HAP-1 (cell line): ENCODE measurements at regions not wholly inside any gene's neighbourhood (a gene's known extent, or its start where the extent isn't known, plus 50 kb on each side); places are given as distances from the start of the nearest gene placed in this dataset.

Source experiments
- DNase-seq, 2 experiments: peaks; one replicate each; pipeline ENCODE4 v3.0.0-alpha.2; 2016 to 2020; ENCODE audit warnings: low spot score in 2 of 2
- H3K27me3 ChIP-seq: fragments of 250-450 bp; sonication (Bioruptor Pico); 2 replicates; pipeline ENCODE4 v1.5.1; 2020; ENCODE audit warnings: low read depth, mild to moderate bottlenecking, moderate library complexity
- H3K36me3 ChIP-seq: fragments of 250-450 bp; sonication (Bioruptor Pico); replicated peaks from 2 replicates; pipeline ENCODE4 v1.5.1; 2020; ENCODE audit warnings: mild to moderate bottlenecking
- H3K4me1 ChIP-seq: fragments of 250-450 bp; sonication (Bioruptor Pico); 2 replicates; pipeline ENCODE4 v1.5.1; 2020; ENCODE audit warnings: mild to moderate bottlenecking
- H3K4me3 ChIP-seq: fragments of 250-450 bp; sonication (Bioruptor Pico); 2 replicates; pipeline ENCODE4 v1.5.1; 2020; ENCODE audit warnings: mild to moderate bottlenecking, moderate library complexity
- H3K9me3 ChIP-seq: fragments of 250-450 bp; sonication (Bioruptor Pico); 2 replicates; pipeline ENCODE4 v1.5.1; 2020; ENCODE audit warnings: mild to moderate bottlenecking, moderate library complexity
- in situ Hi-C: fragments of 300-500 bp; cut with MboI; formaldehyde crosslinking; loops from 3 replicates; pipeline ENCODE4 v1.14.3; 2020; ENCODE audit warnings: low sequenced_read_pairs, inconsistent platforms, mixed read lengths

GRCh38 chr1:232267837-232268598 is 361.9 kb downstream of the SIPA1L2 start:
- H3K9me3 ChIP-seq: no peaks in the 10 kb centered on the region
- DNase-seq: no peak
- in situ Hi-C loops: no loop called here

GRCh38 chr1:232267092-232267836 is 362.7 kb downstream of the SIPA1L2 start:
- no peaks in the 10 kb centered on the region for H3K27me3 ChIP-seq
- in situ Hi-C loops: no loop called here
- H3K4me1 ChIP-seq: no peaks in the 10 kb centered on the region
- no peaks in the 10 kb centered on the region for H3K36me3 ChIP-seq
- H3K4me3 ChIP-seq: no peak overlapping the region
- H3K9me3 ChIP-seq: no peaks in the 10 kb centered on the region
- no peak for DNase-seq

More at GRCh38 chr1:232267837-232268598, 361.9 kb downstream of the SIPA1L2 start:
- no peaks in the 10 kb centered on the region for H3K27me3 ChIP-seq
- no peaks in the 10 kb centered on the region for H3K4me1 ChIP-seq
- no peaks in the 10 kb centered on the region for H3K36me3 ChIP-seq
- no peak overlapping the region for H3K4me3 ChIP-seq

GRCh38 chr1:232263452-232263851 is 366.5 kb downstream of the SIPA1L2 start:
- H3K4me1 ChIP-seq: no peaks in the 10 kb centered on the region
- in situ Hi-C loops: no loop called here
- no peak overlapping the region for H3K4me3 ChIP-seq
- H3K9me3 ChIP-seq: no peaks in the 10 kb centered on the region
- no peaks in the 10 kb centered on the region for H3K27me3 ChIP-seq
- H3K36me3 ChIP-seq: no peaks in the 10 kb centered on the region
- no peak for DNase-seq

GRCh38 chr1:232262991-232263390 is 366.9 kb downstream of the SIPA1L2 start:
- Histone ChIP-seq H3K4me1 (no peaks in the 10 kb centered on the region), H3K4me3 (no peak overlapping the region), H3K27me3 (no peaks in the 10 kb centered on the region), H3K9me3 (no peaks in the 10 kb centered on the region), H3K36me3 (no peaks in the 10 kb centered on the region)
- no peak for DNase-seq
- in situ Hi-C loops: no loop called here

- Histone ChIP-seq H3K4me1 (no peaks in the 10 kb centered on the region), H3K9me3 (no peaks in the 10 kb centered on the region), H3K36me3 (no peaks in the 10 kb centered on the region), H3K4me3 (no peak overlapping the region), H3K27me3 (no peaks in the 10 kb centered on the region)
- DNase-seq: no peak
- in situ Hi-C loops: no loop called here
Measured at GRCh38 chr1:232260861-232261260, 369.1 kb downstream of the SIPA1L2 start.

- no peak overlapping the region for H3K4me3 ChIP-seq
- no peaks in the 10 kb centered on the region for H3K4me1 ChIP-seq
- no peaks in the 10 kb centered on the region for H3K36me3 ChIP-seq
- in situ Hi-C loops: no loop called here
- H3K27me3 ChIP-seq: no peaks in the 10 kb centered on the region
- DNase-seq: no peak
- no peaks in the 10 kb centered on the region for H3K9me3 ChIP-seq
Measured at GRCh38 chr1:232260045-232260444, 369.9 kb downstream of the SIPA1L2 start.

GRCh38 chr1:232259333-232259732 is 370.6 kb downstream of the SIPA1L2 start:
- Histone ChIP-seq H3K27me3 (no peaks in the 10 kb centered on the region), H3K4me1 (no peaks in the 10 kb centered on the region)
- in situ Hi-C loops: no loop called here

GRCh38 chr1:232252546-232253118 is 377.3 kb downstream of the SIPA1L2 start:
- H3K36me3 ChIP-seq: no peaks in the 10 kb centered on the region
- in situ Hi-C loops: no loop called here
- H3K27me3 ChIP-seq: no peaks in the 10 kb centered on the region
- H3K9me3 ChIP-seq: no peaks in the 10 kb centered on the region
- no peak overlapping the region for H3K4me3 ChIP-seq
- peaks cover 7% of the 10 kb centered on the region; the same call in 1 of the 2 replicates for H3K4me1 ChIP-seq
- peak; percentile 11 to 15 for DNase-seq

More at GRCh38 chr1:232259333-232259732, 370.6 kb downstream of the SIPA1L2 start:
- Histone ChIP-seq H3K36me3 (no peaks in the 10 kb centered on the region), H3K4me3 (no peak overlapping the region), H3K9me3 (no peaks in the 10 kb centered on the region)
- no peak for DNase-seq

GRCh38 chr1:232250838-232251237 is 379.1 kb downstream of the SIPA1L2 start:
- Histone ChIP-seq H3K4me3 (no peak overlapping the region), H3K27me3 (no peaks in the 10 kb centered on the region), H3K9me3 (no peaks in the 10 kb centered on the region), H3K36me3 (no peaks in the 10 kb centered on the region), H3K4me1 (peaks cover 7% of the 10 kb centered on the region; the same call in 1 of the 2 replicates)
- no peak for DNase-seq
- in situ Hi-C loops: no loop called here

GRCh38 chr1:232249861-232250777 is 379.8 kb downstream of the SIPA1L2 start:
- H3K9me3 ChIP-seq: no peaks in the 10 kb centered on the region
- in situ Hi-C loops: no loop called here
- H3K36me3 ChIP-seq: no peaks in the 10 kb centered on the region
- peaks cover 7% of the 10 kb centered on the region; the same call in 1 of the 2 replicates for H3K4me1 ChIP-seq
- H3K4me3 ChIP-seq: no peak overlapping the region
- DNase-seq: no peak
- no peaks in the 10 kb centered on the region for H3K27me3 ChIP-seq

GRCh38 chr1:232249339-232249738 is 380.6 kb downstream of the SIPA1L2 start:
- Histone ChIP-seq H3K4me3 (no peak overlapping the region), H3K27me3 (no peaks in the 10 kb centered on the region), H3K36me3 (no peaks in the 10 kb centered on the region), H3K9me3 (no peaks in the 10 kb centered on the region), H3K4me1 (peaks cover 14% of the 10 kb centered on the region)
- no peak for DNase-seq
- in situ Hi-C loops: no loop called here

- H3K27me3 ChIP-seq: no peaks in the 10 kb centered on the region
- in situ Hi-C loops: no loop called here
- no peak for DNase-seq
- no peak overlapping the region for H3K4me3 ChIP-seq
- H3K36me3 ChIP-seq: no peaks in the 10 kb centered on the region
- H3K9me3 ChIP-seq: no peaks in the 10 kb centered on the region
- peaks cover 24% of the 10 kb centered on the region for H3K4me1 ChIP-seq
Measured at GRCh38 chr1:232248276-232248820, 381.6 kb downstream of the SIPA1L2 start.

- Histone ChIP-seq H3K36me3 (no peaks in the 10 kb centered on the region), H3K4me3 (no peak overlapping the region), H3K27me3 (no peaks in the 10 kb centered on the region), H3K9me3 (no peaks in the 10 kb centered on the region), H3K4me1 (peaks cover 23% of the 10 kb centered on the region)
- in situ Hi-C loops: no loop called here
- DNase-seq: no peak
Measured at GRCh38 chr1:232247669-232248068, 382.3 kb downstream of the SIPA1L2 start.
